Colonic mucosa (tissue), 4 donors: ENCODE measurements at regions not wholly inside any gene's neighbourhood (a gene's known extent, or its start where the extent isn't known, plus 50 kb on each side); places are given as distances from the start of the nearest gene placed in this dataset.

Experiments
- DNase-seq: peaks from one replicate; pipeline ENCODE4 v3.0.0-alpha.2; 2020
- H3K27ac ChIP-seq: fragments of 200-600 bp; one replicate; pipeline ENCODE4 v1.8.0; 2021
- H3K27me3 ChIP-seq: fragments of 200-600 bp; one replicate; pipeline ENCODE4 v1.8.0; 2021
- H3K36me3 ChIP-seq: fragments of 200-600 bp; one replicate; pipeline ENCODE4 v1.8.0; 2021
- H3K4me1 ChIP-seq: fragments of 200-600 bp; one replicate; pipeline ENCODE4 v1.8.0; 2021; ENCODE audit warnings: mild to moderate bottlenecking
- H3K4me3 ChIP-seq: fragments of 200-600 bp; one replicate; pipeline ENCODE4 v1.8.0; 2021
- H3K9ac ChIP-seq, 2 donors: one replicate each; pipeline ENCODE4 v1.7.0; 2013; ENCODE audit warnings: control low read depth in 2 of 2, low read depth in 2 of 2, low read length in 2 of 2
- H3K9me3 ChIP-seq: fragments of 200-600 bp; one replicate; pipeline ENCODE4 v1.8.0; 2021
- CTCF ChIP-seq: fragments of 200-600 bp; IDR thresholded peaks from one replicate; pipeline ENCODE4 v1.8.0; 2022; ENCODE audit warnings: antibody characterized with exemption, mild to moderate bottlenecking
- intact Hi-C: fragments of 100-400 bp; cut with DNase I; formaldehyde crosslinking; loops from one replicate; pipeline ENCODE4 v1.14.1; 2022
- donor health status: healthy.
- donor health status: DM: no; HTN: no; CAD: no.
- donor health status: DM: no; HTN: no; CAD: no.

DNA sequence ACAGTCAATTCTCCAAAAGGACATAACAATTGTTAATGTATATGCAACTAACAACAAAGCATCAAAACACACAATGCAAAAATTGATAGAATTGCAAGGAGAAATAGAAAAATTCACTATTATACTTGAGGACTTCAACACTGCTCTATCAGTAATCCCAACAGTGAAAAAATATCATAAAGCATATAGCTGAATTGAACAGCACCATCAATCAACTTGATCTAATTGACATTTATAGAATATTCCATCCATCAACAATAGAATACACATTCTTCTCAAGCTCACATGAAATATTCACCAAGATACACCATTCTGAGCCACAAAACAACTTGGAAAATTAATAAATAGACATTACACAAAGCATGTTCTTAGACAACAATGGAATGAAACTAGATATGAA lies 60.1 kb upstream of the ASXL3 start:
- Histone ChIP-seq H3K27me3 (no peaks in the 10 kb centered on the region), H3K4me3 (no peak overlapping the region), H3K4me1 (no peaks in the 10 kb centered on the region), H3K27ac (no peak overlapping the region), H3K9ac (no peak overlapping the region), H3K36me3 (no peaks in the 10 kb centered on the region), H3K9me3 (no peaks in the 10 kb centered on the region)
- TF ChIP-seq CTCF = no peak
- intact Hi-C loops = no loop called here
- no peak for DNase-seq

GRCh38 chr18:33513027-33513426 lies 65.0 kb upstream of the ASXL3 start:
- Histone ChIP-seq H3K27me3 (no peaks in the 10 kb centered on the region), H3K9ac (no peak overlapping the region), H3K9me3 (no peaks in the 10 kb centered on the region), H3K4me1 (no peaks in the 10 kb centered on the region), H3K27ac (no peak overlapping the region), H3K4me3 (no peak overlapping the region), H3K36me3 (no peaks in the 10 kb centered on the region)
- no peak for TF ChIP-seq CTCF
- DNase-seq = no peak
- intact Hi-C loops = no loop called here

- Histone ChIP-seq H3K4me3 (no peak overlapping the region), H3K36me3 (no peaks in the 10 kb centered on the region), H3K9me3 (no peaks in the 10 kb centered on the region), H3K4me1 (no peaks in the 10 kb centered on the region), H3K27ac (no peak overlapping the region), H3K27me3 (no peaks in the 10 kb centered on the region), H3K9ac (no peak overlapping the region)
- intact Hi-C loops = no loop called here
- DNase-seq = no peak
- TF ChIP-seq CTCF = no peak
Observed at GRCh38 chr18:33507019-33507418, 66.5 kb upstream of the CCDC178 start.

DNA sequence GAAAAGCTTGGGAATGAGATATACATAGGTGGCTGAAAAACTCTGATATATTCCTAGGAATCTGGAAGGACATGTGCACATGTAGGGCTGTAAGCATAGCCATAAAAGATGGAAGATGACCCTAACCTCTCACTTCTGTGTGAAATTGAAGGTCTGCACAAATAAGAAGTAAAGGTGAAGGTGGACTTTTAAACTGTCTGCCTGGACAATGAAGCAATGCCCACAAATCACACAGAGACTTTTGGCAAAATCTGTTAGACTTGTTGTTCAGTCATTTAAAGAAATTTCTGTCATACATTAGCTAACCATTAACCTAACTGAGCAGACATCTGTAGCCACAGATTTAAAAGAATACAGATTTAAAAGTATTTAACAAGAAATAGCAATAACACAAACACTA lies 65.3 kb upstream of the CCDC178 start:
- intact Hi-C loops = no loop called here
- Histone ChIP-seq H3K36me3 (no peaks in the 10 kb centered on the region), H3K4me1 (no peaks in the 10 kb centered on the region), H3K9ac (no peak overlapping the region), H3K4me3 (no peak overlapping the region), H3K9me3 (no peaks in the 10 kb centered on the region), H3K27me3 (no peaks in the 10 kb centered on the region), H3K27ac (no peak overlapping the region)
- DNase-seq = no peak
- no peak for TF ChIP-seq CTCF

DNA sequence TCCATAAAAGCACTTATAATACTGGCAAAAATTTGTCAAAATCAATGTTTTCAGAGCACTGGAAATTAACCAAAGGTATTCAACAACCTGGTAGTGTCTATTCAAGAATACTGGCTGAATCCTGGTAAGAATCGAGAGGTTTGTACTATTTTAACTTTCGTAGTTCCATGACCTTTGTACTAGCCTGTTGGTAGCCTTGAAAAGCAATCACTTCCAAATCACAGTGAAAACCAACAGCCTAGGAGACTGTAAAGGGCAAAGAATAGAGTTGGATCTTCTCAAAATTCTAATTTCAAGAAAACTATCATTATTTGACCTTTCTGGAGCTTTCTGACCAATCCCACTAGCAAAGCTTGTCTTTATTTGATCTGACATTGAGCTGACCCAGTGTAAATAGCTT lies 64.8 kb upstream of the CCDC178 start:
- Histone ChIP-seq H3K4me1 (no peaks in the 10 kb centered on the region), H3K27ac (no peak overlapping the region), H3K9ac (no peak overlapping the region), H3K36me3 (no peaks in the 10 kb centered on the region), H3K4me3 (no peak overlapping the region), H3K27me3 (no peaks in the 10 kb centered on the region), H3K9me3 (no peaks in the 10 kb centered on the region)
- no peak for TF ChIP-seq CTCF
- no peak for DNase-seq
- intact Hi-C loops = no loop called here

GRCh38 chr18:33495278-33495677 lies 54.8 kb upstream of the CCDC178 start:
- H3K27me3 ChIP-seq = no peaks in the 10 kb centered on the region
- intact Hi-C loops = no loop called here
- DNase-seq = no peak
- no peaks in the 10 kb centered on the region for H3K4me1 ChIP-seq
- H3K9me3 ChIP-seq = no peaks in the 10 kb centered on the region
- no peak overlapping the region for H3K9ac ChIP-seq
- no peak overlapping the region for H3K4me3 ChIP-seq
- H3K27ac ChIP-seq = no peak overlapping the region
- peak; percentile 36 for TF ChIP-seq CTCF
- no peaks in the 10 kb centered on the region for H3K36me3 ChIP-seq
